ENCODE measurements at regions not wholly inside any gene's neighbourhood (a gene's known extent, or its start where the extent isn't known, plus 50 kb on each side); places are given as distances from the start of the nearest gene placed in this dataset.

DNA sequence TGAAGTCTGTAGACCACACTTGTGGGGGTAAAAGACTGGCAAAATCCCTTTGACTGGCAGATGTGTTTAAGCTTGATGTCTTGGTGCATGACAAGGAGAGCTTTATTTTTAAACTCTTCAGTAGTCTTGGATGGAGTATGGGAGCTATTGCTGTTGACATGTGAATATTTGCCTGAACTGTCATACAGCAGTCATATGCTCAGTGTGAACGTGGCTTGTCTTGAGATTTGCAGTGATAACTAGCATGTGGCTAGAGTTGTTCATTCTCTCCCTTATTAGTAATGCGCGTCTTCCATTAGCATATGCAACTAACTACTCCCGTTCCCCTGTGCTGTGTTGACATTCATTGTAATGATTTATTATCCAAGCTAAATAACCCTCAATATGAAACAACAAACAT is 523.6 kb upstream of the WWC1 start:
- no peak for DNase-seq

GRCh38 chr5:167769846-167770413 is 521.5 kb upstream of the WWC1 start:
- DNase-seq, result no peak

DNA sequence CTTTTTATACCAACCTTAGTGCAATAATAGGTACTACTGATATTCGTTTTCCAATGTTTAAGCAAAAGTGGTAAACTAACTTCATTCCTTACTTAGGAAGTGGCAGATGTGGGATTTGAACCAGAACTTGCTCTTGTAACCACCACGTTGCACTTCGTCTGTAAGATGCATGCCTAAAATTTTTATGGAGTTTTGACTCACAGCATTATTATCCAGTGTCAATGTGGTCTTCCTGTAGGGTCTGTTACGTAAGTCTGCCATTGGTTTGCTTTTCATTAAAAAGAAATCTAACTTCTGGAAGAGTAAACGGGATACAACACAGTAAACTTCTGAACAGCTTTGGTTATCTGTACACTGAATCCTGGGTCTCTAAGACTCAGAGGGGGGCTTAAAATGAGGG is 521.0 kb upstream of the WWC1 start:
- DNase-seq, result no peak

DNA sequence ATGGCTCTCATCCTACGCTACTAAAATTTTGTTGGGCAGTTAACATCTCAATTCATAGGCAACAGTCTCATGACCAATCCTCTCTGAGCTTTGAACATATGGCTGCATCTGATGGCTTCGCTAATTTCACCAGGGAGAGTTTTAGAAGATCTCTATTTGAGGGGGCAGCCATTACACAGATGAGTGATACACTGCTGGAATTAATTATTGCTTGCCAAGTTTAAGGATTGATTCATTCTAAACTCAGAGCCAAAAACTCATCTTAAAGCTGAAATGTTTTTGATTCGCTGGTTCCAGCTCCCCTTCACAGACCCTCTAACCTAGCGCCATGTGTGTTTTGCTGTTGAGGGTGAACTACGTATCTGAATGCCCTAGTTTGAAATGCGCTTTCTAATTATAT is 519.9 kb upstream of the WWC1 start:
- DNase-seq, result no peak

DNA sequence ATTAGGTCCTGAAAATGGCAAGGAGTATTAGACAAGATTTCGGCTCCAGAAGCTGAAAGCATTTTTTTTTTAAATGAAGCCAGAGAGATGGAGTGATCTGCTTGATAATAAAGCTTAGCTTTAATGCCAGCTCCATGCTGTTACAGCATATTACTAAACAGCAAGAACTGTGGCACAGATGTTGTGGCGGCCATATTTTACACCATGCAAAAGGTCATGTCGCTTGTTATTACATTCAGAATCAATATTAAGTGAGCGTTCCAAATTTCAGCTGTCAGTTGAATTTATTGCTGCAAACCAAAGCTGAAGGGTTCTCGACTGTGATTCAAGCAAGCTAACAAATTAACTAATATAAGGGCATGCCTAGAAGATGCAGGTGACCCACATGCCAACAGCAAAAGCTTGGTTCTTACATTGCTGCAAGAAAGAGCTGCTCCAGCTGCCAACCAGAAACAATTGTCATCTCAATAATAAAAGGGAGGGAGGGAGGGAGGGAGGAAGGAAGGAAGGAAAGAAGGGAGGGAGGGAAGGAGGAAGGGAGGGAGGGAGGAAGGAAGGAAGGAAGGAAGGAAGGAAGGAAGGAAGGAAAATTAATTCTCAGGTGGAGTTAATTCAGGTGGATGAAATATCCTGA is 517.7 kb upstream of the WWC1 start:
- DNase-seq, result no peak

GRCh38 chr5:167777746-167778145 is 513.7 kb upstream of the WWC1 start:
- DNase-seq, result no peak

DNA sequence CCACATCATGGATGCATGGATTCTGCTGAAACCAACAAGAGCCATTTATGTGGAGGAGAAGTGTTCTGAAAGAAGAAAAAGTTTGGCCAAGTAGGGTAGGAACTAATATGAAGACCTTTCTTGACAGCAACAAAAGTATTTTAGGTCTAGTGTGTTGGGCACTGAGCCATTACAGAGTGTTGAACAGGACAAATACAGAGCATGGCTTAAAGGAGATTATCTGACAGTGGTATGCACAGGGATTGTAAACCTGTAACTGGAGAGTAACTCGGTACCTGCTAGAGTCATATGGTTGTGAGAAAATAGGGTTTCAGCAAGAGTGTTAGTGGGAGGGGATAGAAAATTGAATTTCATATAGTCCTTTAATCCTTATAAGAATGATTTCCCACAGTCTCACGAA is 513.2 kb upstream of the WWC1 start:
- DNase-seq, result no peak

DNA sequence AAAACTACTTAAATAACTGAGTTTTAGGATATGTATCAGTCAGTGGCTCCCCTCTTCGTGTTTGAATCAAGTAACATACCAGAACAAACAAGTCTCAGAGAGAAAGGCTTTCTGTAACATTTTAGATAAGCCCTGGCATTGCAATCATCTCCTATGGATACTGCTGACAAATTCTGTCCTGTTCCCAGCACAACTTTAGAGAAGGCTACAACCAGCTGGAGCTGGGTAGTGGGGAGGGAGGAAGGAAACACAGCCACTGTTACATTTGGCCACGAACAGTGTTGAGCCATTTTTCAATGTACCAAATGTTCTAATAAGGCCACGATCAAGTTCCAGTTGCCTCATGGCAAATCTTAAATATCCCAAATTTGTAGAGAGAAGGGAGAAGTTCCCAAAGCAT is 511.8 kb upstream of the WWC1 start:
- no peak for DNase-seq

DNA sequence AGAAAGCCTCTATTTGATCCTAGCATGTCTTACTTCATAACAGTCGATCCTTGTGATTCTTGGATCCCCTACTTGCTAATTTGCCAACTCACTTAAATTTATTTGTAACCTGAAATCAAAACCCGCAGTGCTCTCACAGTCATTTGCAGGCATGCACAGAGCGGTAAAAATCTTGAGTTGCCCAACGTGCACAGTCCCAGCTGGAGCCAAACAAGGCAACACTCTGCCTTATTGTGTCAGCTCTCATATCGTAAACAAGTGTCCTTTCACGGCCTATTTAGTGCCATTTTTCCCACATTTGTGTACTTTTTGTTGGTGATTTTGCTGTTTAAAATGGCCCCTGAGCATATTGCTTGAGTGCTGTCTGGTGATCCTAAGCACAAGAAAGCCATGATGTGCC is 511.3 kb upstream of the WWC1 start:
- no peak for DNase-seq

- DNase-seq, result no peak
These were observed 508.2 kb upstream of the WWC1 start for GRCh38 chr5:167783145-167783817.

DNA sequence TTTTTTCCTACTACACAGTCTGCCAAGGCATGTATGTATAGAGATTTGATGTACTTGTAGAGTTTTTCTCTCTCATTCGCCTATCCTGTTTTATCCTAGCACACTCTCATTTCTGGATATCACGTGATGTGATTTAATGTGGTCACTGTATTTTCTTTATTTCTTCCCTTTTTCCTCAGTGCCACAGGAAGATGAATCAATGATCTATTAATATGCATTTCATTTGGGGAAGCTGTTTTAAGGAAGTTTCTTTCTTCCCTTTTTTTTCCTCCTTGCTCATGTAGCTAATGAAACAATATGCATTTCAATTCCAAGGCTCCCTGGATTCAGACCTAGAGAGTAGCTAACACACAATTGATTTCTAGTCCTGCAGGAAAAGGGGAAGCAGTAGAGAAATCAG is 506.3 kb upstream of the WWC1 start:
- DNase-seq, result no peak

GRCh38 chr5:167785901-167786300 is 505.5 kb upstream of the WWC1 start:
- DNase-seq, result no peak

- no peak for DNase-seq
These were observed 504.4 kb upstream of the WWC1 start for GRCh38 chr5:167786871-167787578.

DNA sequence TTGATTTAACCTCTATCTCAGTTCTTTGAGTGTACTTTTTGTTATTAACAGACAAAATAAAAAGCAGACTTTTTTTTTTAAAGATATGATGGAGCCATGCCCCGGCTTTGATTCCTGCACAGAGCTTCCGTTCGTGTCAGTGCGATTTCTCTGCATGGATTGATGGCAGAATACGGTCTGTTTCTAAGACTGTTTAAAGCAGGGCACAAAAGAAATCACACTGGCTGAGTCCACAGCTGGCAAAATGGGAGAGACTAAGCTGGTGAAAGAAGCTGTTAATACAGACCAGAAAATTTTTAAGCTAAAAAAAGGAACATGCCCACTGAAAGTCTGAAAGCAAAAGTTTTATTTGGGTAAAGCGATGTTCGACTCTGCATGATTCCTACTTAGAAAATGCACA is 501.4 kb upstream of the WWC1 start:
- DNase-seq, result no peak

- no peak for DNase-seq
These were observed 500.8 kb upstream of the WWC1 start for GRCh38 chr5:167790462-167791260.

- no peak for DNase-seq
These were observed 498.9 kb upstream of the WWC1 start for GRCh38 chr5:167792514-167792913.

- DNase-seq, result no peak
These were observed 497.7 kb upstream of the WWC1 start for GRCh38 chr5:167793700-167794099.

DNA sequence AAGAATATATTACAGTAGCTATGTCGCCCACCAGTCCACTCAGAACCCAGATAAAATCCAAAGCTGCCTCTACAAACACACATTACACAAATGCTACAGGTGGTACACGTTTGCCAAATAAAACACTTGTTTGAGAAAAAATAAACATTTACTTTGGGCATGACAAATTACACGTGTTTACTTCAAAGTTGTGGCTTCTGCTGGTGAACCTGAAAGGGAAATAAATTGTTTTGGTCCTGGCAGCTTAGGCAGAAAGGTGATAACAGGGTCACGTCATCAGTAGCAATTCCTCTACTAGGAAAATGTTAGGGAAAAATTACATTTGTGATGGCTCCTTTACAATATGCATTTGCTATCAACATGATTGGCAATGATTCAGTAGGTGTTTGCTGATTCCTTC is 497.3 kb upstream of the WWC1 start:
- DNase-seq, result no peak

- no peak for DNase-seq
These were observed 494.8 kb upstream of the WWC1 start for GRCh38 chr5:167796672-167797071.

- no peak for DNase-seq
These were observed 493.5 kb upstream of the WWC1 start for GRCh38 chr5:167797933-167798332.

GRCh38 chr5:167798448-167798847 is 493.0 kb upstream of the WWC1 start:
- no peak for DNase-seq

DNA sequence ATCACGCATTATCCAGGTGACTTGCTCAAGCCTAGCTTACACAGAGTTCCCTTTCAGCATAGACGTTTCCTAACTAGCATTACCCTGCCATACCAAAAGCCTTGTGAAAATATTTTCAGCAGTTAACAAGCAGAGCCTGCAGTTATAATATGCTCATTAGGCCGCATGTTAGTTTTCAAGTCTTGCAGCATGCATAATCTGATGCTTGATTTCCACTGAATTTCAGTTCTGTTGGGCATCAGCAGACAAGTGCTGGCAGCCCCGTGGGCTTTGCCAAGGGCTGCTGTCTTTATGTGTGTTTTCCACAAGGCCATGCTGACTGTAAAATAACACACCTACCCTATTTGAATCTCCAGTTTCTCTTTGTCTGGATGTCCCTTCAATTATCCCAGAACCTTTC is 491.0 kb upstream of the WWC1 start:
- no peak for DNase-seq

DNA sequence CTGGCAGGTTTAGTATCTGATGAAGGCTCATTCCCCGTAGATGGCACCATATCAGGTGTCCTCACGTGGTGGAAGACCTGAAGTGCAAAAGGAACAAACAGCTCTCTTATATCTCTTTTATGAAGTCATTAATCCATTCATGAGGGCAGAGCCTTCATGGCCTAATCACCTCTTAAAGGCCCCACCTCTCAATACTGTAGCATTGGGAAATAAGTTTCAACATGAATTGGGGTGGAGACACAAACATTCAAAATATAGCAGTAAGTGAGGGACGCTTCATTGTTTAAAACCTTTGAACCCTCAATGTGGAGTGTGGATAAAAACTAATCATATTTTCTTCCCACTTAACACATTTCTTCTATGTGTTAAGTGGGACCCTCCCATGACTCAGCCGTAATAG is 489.4 kb upstream of the WWC1 start:
- no peak for DNase-seq
